ENCODE measurements at regions not wholly inside any gene's neighbourhood (a gene's known extent, or its start where the extent isn't known, plus 50 kb on each side); places are given as distances from the start of the nearest gene placed in this dataset.

GRCh38 chr2:147430408-147430807, 414.4 kb upstream of the ACVR2A start:
- DNase-seq, result no peak
- H3K36me3 ChIP-seq (replicated peaks in 1 of 2; ENCODE audit: control extremely low read depth in 1 of 2, control insufficient read depth in 1 of 2, extremely low read depth in 1 of 2, insufficient read depth in 2 of 2, low read length in 1 of 2), result no peaks in the 10 kb centered on the region
- Mint-ChIP-seq H3K9me3 (ENCODE audit: insufficient read depth) (no peaks in the 10 kb centered on the region), H3K27me3 (no peaks in the 10 kb centered on the region), H3K4me3 (no peak overlapping the region), H3K27ac (no peak overlapping the region), H3K4me1 (no peaks in the 10 kb centered on the region)
- H3K4me2 ChIP-seq (replicated peaks; ENCODE audit: low read depth, low read length, poor library complexity, severe bottlenecking), result no peak overlapping the region
- no peaks in the 10 kb centered on the region for H3K27me3 ChIP-seq (replicated peaks in 1 of 4; ENCODE audit: control extremely low read depth in 1 of 4, control insufficient read depth in 3 of 4, insufficient read depth in 4 of 4, low read length in 3 of 4)
- no peak overlapping the region for H3K27ac ChIP-seq (ENCODE audit: low read length in 2 of 2)
- H3K4me3 ChIP-seq (ENCODE audit: control extremely low read depth in 1 of 5, extremely low read depth in 1 of 5, insufficient read depth in 1 of 5, low read depth in 2 of 5, low read length in 4 of 5), result no peak overlapping the region
- TF ChIP-seq EZH2 (IDR thresholded peaks at IDR 0.05; ENCODE audit: borderline replicate concordance, insufficient read depth, low read depth, low read length, poor library complexity, severe bottlenecking) (no peak), CTCF (IDR thresholded peaks at IDR 0.05) (no peak)
- H4K20me1 ChIP-seq (ENCODE audit: control insufficient read depth, insufficient read depth, low read length, poor library complexity, severe bottlenecking), result no peaks in the 10 kb centered on the region
- no peak overlapping the region for H3K9ac ChIP-seq (ENCODE audit: low read length)
- intact Hi-C loops (cut with micrococcal nuclease), result no loop called here
- WGBS (ENCODE audit: insufficient coverage), result 100% methylated on average over 1 of the region's 3 CpGs
- CTCF ChIA-PET, result no interaction called here
- H3K4me1 ChIP-seq (ENCODE audit: control insufficient read depth in 2 of 2, insufficient read depth in 2 of 2, low read length in 2 of 2), result no peaks in the 10 kb centered on the region
- no peaks in the 10 kb centered on the region for H3K9me3 ChIP-seq (ENCODE audit: control extremely low read depth in 1 of 3, control insufficient read depth in 2 of 3, insufficient read depth in 1 of 3, low read length in 2 of 3)
- H2AFZ ChIP-seq (ENCODE audit: insufficient read depth, low read depth, low read length, poor library complexity, severe bottlenecking), result no peak overlapping the region
- POLR2A ChIA-PET, result no interaction called here
- ATAC-seq (ENCODE audit: low read depth), result no peak
- no peaks in the 10 kb centered on the region for H3K79me2 ChIP-seq (ENCODE audit: control insufficient read depth, insufficient read depth, low read length)

DNA sequence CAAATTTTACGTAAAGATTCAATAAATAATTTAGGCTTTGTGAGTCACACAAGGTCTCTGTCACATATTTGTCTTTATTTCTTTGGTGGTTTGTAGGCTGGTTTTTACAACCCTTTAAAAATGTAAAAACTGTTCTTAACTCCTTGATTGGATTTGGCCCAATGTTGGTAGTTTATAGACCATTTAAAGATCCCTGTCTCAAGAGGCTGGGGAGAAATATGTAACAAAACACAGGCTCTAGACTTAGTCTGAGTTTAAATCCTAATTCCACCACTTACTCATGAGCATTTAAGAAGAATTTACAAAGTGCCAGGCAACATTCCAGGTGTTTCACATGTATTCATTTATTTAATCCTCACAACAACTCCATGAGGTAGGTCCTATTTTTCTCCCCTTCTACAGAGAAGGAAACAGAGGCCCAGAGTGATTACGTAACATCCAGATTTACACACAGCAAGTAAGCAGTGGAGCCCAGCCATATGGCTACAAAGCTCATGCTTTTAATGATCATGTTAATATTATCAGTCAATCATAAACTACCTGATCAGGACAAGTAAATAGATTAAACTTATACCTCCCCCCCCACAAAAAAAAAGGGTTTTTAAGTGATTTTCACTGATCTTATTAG, 416.6 kb upstream of the ACVR2A start:
- no peaks in the 10 kb centered on the region for H3K79me2 ChIP-seq (ENCODE audit: control insufficient read depth, insufficient read depth, low read length)
- intact Hi-C loops (cut with micrococcal nuclease), result no loop called here
- Mint-ChIP-seq H3K9me3 (ENCODE audit: insufficient read depth) (no peaks in the 10 kb centered on the region), H3K4me3 (no peak overlapping the region), H3K4me1 (no peaks in the 10 kb centered on the region), H3K27me3 (no peaks in the 10 kb centered on the region), H3K27ac (no peak overlapping the region)
- H3K9me3 ChIP-seq (ENCODE audit: control extremely low read depth in 1 of 3, control insufficient read depth in 2 of 3, insufficient read depth in 1 of 3, low read length in 2 of 3), result no peaks in the 10 kb centered on the region
- no peak for DNase-seq
- no peak overlapping the region for H2AFZ ChIP-seq (ENCODE audit: insufficient read depth, low read depth, low read length, poor library complexity, severe bottlenecking)
- H3K9ac ChIP-seq (ENCODE audit: low read length), result no peak overlapping the region
- H3K27ac ChIP-seq (ENCODE audit: low read length in 2 of 2), result no peak overlapping the region
- ChIA-PET POLR2A (no interaction called here), CTCF (interaction anchor here (0.6 kb wide), 1 partner anchor 10 kb away, joined by 3 read pairs; no protein-coding TSS in a partner anchor)
- H3K4me1 ChIP-seq (ENCODE audit: control insufficient read depth in 2 of 2, insufficient read depth in 2 of 2, low read length in 2 of 2), result no peaks in the 10 kb centered on the region
- H3K27me3 ChIP-seq (replicated peaks in 1 of 4; ENCODE audit: control extremely low read depth in 1 of 4, control insufficient read depth in 3 of 4, insufficient read depth in 4 of 4, low read length in 3 of 4), result no peaks in the 10 kb centered on the region
- no peak for ATAC-seq (ENCODE audit: low read depth)
- no peaks in the 10 kb centered on the region for H3K36me3 ChIP-seq (replicated peaks in 1 of 2; ENCODE audit: control extremely low read depth in 1 of 2, control insufficient read depth in 1 of 2, extremely low read depth in 1 of 2, insufficient read depth in 2 of 2, low read length in 1 of 2)
- H3K4me2 ChIP-seq (replicated peaks; ENCODE audit: low read depth, low read length, poor library complexity, severe bottlenecking), result no peak overlapping the region
- TF ChIP-seq EZH2 (IDR thresholded peaks at IDR 0.05; ENCODE audit: borderline replicate concordance, insufficient read depth, low read depth, low read length, poor library complexity, severe bottlenecking), result no peak
- TF ChIP-seq CTCF (IDR thresholded peaks at IDR 0.05), result no peak
- no peak overlapping the region for H3K4me3 ChIP-seq (ENCODE audit: control extremely low read depth in 1 of 5, extremely low read depth in 1 of 5, insufficient read depth in 1 of 5, low read depth in 2 of 5, low read length in 4 of 5)
- H4K20me1 ChIP-seq (ENCODE audit: control insufficient read depth, insufficient read depth, low read length, poor library complexity, severe bottlenecking), result no peaks in the 10 kb centered on the region
- no CpG with 5 or more reads among the region's 2 CpGs for WGBS (ENCODE audit: insufficient coverage)
